Testis (tissue), 2 donors: ENCODE measurements at regions not wholly inside any gene's neighbourhood (a gene's known extent, or its start where the extent isn't known, plus 50 kb on each side); places are given as distances from the start of the nearest gene placed in this dataset.
"Not testable (repeated sequence)": the region's sequence is repeated elsewhere in the genome, so short reads cannot be mapped to it uniquely, and the experiment has no call there.

Experiments used
- DNase-seq: peaks from one replicate; pipeline ENCODE4 v3.0.0-alpha.2; 2019
- H3K27ac ChIP-seq, 2 donors: fragments of 200-600 bp; sonication (generic); one replicate each; pipeline ENCODE4 v1.5.1; 2019
- H3K27me3 ChIP-seq: fragments of 200-600 bp; sonication (generic); one replicate; pipeline ENCODE4 v1.5.1; 2019
- H3K36me3 ChIP-seq: fragments of 200-600 bp; sonication (generic); one replicate; pipeline ENCODE4 v1.5.1; 2017; ENCODE audit warnings: low read depth; ENCODE audit errors: missing control alignments
- H3K4me1 ChIP-seq: fragments of 200-600 bp; sonication (generic); one replicate; pipeline ENCODE4 v1.5.1; 2019
- H3K4me3 ChIP-seq, 2 donors: fragments of 200-600 bp; sonication (generic); one replicate each; pipeline ENCODE4 v1.5.1; 2017 to 2019
- H3K9me3 ChIP-seq: fragments of 200-600 bp; sonication (generic); one replicate; pipeline ENCODE4 v1.5.1; 2017
- POLR2A ChIP-seq: fragments of 450-650 bp; IDR thresholded peaks from one replicate; pipeline ENCODE4 v1.6.1; 2017; ENCODE audit warnings: antibody characterized with exemption, mild to moderate bottlenecking, moderate library complexity
- WGBS, 2 donors: methylation state at CpG; one replicate each; pipeline ENCODE4 v1.1.5; 2018; 5-methylcytosine and 5-hydroxymethylcytosine counted together
- intact Hi-C: fragments of 100-400 bp; cut with DNase I; formaldehyde crosslinking; loops from one replicate; pipeline ENCODE4 v1.15.1; 2023; ENCODE audit warnings: low total_unique reads
- TF ChIP-seq, protein P1 (sequence below), 3 experiments: fragments of 450-650 bp in 2 of 3; fragments of 200-600 bp in 1 of 3; sonication (generic) in 1 of 3; IDR thresholded peaks; one replicate each; pipeline ENCODE4 v1.5.1; 2016 to 2019; ENCODE audit warnings: antibody characterized with exemption in 3 of 3, mild to moderate bottlenecking in 2 of 3, moderate library complexity in 1 of 3

DNA sequence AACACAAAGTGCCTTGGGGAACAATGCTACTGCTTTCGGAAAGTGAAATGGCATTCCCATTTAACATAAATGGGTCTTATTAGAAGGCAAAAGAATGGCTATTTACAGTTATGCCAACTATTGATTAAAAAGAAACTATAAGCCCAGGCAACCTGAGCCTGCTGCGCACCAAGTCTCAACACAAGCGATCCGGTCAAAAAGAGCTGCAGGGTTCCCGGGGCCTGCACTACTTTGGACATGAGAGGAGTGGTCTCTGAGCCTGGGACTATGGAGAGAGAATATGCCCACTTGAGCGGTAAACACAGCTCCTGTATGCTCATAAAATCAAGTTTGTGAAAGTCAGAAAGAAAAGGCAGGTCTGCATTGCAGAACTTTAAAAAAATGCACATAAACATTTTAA is 660.7 kb downstream of the EFNA5 start:
- TF ChIP-seq POLR2A, result no peak
- TF ChIP-seq, protein P1, sequence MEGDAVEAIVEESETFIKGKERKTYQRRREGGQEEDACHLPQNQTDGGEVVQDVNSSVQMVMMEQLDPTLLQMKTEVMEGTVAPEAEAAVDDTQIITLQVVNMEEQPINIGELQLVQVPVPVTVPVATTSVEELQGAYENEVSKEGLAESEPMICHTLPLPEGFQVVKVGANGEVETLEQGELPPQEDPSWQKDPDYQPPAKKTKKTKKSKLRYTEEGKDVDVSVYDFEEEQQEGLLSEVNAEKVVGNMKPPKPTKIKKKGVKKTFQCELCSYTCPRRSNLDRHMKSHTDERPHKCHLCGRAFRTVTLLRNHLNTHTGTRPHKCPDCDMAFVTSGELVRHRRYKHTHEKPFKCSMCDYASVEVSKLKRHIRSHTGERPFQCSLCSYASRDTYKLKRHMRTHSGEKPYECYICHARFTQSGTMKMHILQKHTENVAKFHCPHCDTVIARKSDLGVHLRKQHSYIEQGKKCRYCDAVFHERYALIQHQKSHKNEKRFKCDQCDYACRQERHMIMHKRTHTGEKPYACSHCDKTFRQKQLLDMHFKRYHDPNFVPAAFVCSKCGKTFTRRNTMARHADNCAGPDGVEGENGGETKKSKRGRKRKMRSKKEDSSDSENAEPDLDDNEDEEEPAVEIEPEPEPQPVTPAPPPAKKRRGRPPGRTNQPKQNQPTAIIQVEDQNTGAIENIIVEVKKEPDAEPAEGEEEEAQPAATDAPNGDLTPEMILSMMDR (IDR thresholded peaks at IDR 0.05), result no peak
- Histone ChIP-seq H3K36me3 (no peaks in the 10 kb centered on the region), H3K4me1 (no peaks in the 10 kb centered on the region), H3K9me3 (no peaks in the 10 kb centered on the region), H3K4me3 (no peak overlapping the region), H3K27me3 (no peaks in the 10 kb centered on the region), H3K27ac (no peak overlapping the region)
- 50 to 68% methylated on average over 6 of the region's 6 CpGs for WGBS, 2 donors
- intact Hi-C loops, result no loop called here
- DNase-seq, result no peak

DNA sequence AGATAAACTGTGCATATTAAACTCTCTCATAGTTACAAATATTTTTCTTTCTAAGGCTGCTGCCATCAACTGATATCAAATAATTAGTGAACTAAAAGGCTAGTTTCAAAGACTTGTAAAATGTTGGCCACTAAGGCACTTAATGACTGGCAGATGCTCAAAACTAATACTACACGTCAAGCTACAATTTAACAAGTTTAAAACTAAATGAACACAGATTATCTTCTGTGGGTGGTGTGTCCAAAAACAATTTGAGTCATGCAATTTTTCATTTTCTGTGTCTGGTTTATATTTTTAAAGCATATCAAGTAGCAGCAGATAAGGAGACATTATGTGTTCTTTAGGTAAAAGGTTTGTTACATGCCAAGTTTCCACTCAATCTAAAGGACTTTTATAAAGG is 665.1 kb downstream of the EFNA5 start:
- no peak overlapping the region for H3K4me3 ChIP-seq
- no peak overlapping the region for H3K27ac ChIP-seq
- 0 to 17% methylated on average over 1 of the region's 1 CpG for WGBS, 2 donors
- H3K4me1 ChIP-seq, result no peaks in the 10 kb centered on the region
- TF ChIP-seq POLR2A, result no peak
- TF ChIP-seq, protein P1 (IDR thresholded peaks at IDR 0.05), result no peak
- no peaks in the 10 kb centered on the region for H3K9me3 ChIP-seq
- no peaks in the 10 kb centered on the region for H3K36me3 ChIP-seq
- H3K27me3 ChIP-seq, result no peaks in the 10 kb centered on the region
- no peak for DNase-seq
- intact Hi-C loops, result no loop called here

DNA sequence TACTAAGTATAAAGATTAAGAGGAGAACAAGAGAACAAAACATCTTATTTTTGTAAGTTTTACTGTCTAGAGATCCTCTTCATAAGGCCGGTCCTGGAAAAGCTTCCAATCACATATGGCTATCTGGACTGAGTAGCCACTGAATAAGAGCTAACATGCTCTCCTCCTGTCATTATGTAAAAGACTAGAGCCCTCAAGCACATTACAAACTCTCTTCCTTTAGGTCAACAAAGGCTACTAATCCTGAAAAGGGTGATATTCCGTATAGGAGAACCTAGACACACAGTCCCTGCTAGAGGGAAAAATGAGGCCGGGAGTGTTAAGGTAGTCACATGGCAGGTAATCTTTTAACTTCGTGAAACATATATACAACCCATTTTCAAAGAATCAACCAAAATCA is 665.6 kb downstream of the EFNA5 start:
- H3K27ac ChIP-seq, result no peak overlapping the region
- WGBS, 2 donors, result 73 to 84% methylated on average over 4 of the region's 4 CpGs
- no peak overlapping the region for H3K4me3 ChIP-seq
- DNase-seq, result no peak
- no peaks in the 10 kb centered on the region for H3K27me3 ChIP-seq
- intact Hi-C loops, result no loop called here
- TF ChIP-seq POLR2A, result no peak
- TF ChIP-seq, protein P1 (IDR thresholded peaks at IDR 0.05), result no peak
- no peaks in the 10 kb centered on the region for H3K36me3 ChIP-seq
- no peaks in the 10 kb centered on the region for H3K9me3 ChIP-seq
- no peaks in the 10 kb centered on the region for H3K4me1 ChIP-seq

DNA sequence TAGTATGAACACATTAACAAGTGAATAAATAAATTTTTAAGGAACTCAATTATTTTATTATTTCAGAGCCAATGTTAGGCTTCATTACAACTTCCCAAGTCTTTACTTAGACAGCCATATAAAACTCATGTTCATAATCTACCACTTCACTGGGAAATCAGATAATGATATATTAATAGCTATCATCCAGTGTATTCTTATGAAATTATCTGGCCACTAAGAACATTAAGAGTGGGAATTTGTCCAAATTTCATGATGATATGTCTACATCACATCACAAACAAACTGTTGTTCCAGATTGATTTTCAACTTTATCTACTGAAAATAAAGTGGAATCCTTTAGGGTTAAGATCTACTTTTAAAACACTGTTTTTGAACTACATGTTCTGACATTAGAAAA is 668.6 kb downstream of the EFNA5 start:
- Histone ChIP-seq H3K36me3 (no peaks in the 10 kb centered on the region), H3K9me3 (no peaks in the 10 kb centered on the region), H3K27ac (no peak overlapping the region), H3K4me3 (no peak overlapping the region), H3K27me3 (no peaks in the 10 kb centered on the region), H3K4me1 (no peaks in the 10 kb centered on the region)
- no peak for DNase-seq
- TF ChIP-seq, protein P1 (IDR thresholded peaks at IDR 0.05), result no peak
- TF ChIP-seq POLR2A, result no peak
- intact Hi-C loops, result no loop called here

DNA sequence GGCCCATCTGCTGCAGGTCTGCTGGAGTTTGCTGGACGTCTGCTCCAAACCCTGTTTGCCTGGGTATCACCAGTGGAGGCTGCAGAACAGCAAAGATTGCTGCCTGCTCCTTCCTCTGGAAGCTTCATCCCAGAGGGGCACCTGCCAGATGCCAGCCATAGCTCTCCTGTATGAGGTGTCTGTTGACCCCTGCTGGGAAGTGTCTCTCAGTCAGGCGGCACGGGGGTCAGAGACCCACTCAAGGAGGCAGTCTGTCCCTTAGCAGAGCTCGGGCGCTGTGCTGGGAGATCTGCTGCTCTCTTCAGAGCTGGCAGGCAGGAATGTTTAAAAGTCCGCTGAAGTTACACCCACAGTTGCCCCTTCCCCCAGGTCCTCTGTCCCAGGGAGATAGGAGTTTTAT is 671.2 kb downstream of the EFNA5 start:
- intact Hi-C loops, H3K4me1 ChIP-seq, H3K4me3 ChIP-seq, H3K9me3 ChIP-seq, DNase-seq, H3K27me3 ChIP-seq, H3K36me3 ChIP-seq, H3K27ac ChIP-seq: not testable (repeated sequence)
- 93 to 99% methylated on average over 4 to 6 of the region's 6 CpGs for WGBS, 2 donors
